H1 (cell line): ENCODE measurements at regions not wholly inside any gene's neighbourhood (a gene's known extent, or its start where the extent isn't known, plus 50 kb on each side); places are given as distances from the start of the nearest gene placed in this dataset.
A peak's percentile ranks its signal among the peaks of the same experiment; 100 is the strongest.

Experiments
- CTCF ChIA-PET: fragments of 300-600 bp; sonication (Branson Sonifier 250); formaldehyde crosslinking; loops from one replicate; lab custom pipeline; 2021; ENCODE audit not compliant: partially characterized antibody; lab: Charles Lee
- POLR2A ChIA-PET: fragments of 300-600 bp; sonication (Branson Sonifier 250); formaldehyde crosslinking; loops from one replicate; lab custom pipeline; 2021; ENCODE audit warnings: inconsistent platforms; ENCODE audit not compliant: partially characterized antibody; lab: Charles Lee
- DNase-seq, 2 experiments: peaks; one replicate each; pipeline versions ENCODE4 v3.0.0 to v3.0.0-alpha.2; 2010 to 2022; ENCODE audit warnings: low spot score in 2 of 2, low read depth in 1 of 2, mixed read lengths in 1 of 2
- FAIRE-seq: peaks from 2 replicates; lab custom pipeline; 2011; peaks lifted over from hg19 to GRCh38; lab: Jason Lieb, UNC
- H2AFZ ChIP-seq: 2 replicates; pipeline ENCODE4 v1.8.1; 2012; ENCODE audit warnings: low read length, inconsistent platforms
- H2AK5ac ChIP-seq: 2 replicates; pipeline ENCODE4 v1.6.1; 2013; ENCODE audit warnings: low read depth, low read length
- H2BK120ac ChIP-seq: replicated peaks from 2 replicates; pipeline ENCODE3; 2013; ENCODE audit warnings: low read depth, low read length, inconsistent platforms
- H2BK12ac ChIP-seq: 2 replicates; pipeline ENCODE4 v1.6.1; 2013; ENCODE audit warnings: low read depth, low read length
- H2BK15ac ChIP-seq: 2 replicates; pipeline ENCODE4 v1.6.1; 2013; ENCODE audit warnings: low read length
- H2BK20ac ChIP-seq: 2 replicates; pipeline ENCODE4 v1.6.1; 2013; ENCODE audit warnings: low read length
- H2BK5ac ChIP-seq: 2 replicates; pipeline ENCODE4 v1.6.1; 2013; ENCODE audit warnings: low read depth, low read length
- H3K14ac ChIP-seq: 2 replicates; pipeline ENCODE4 v1.6.1; 2013; ENCODE audit warnings: inconsistent platforms; ENCODE audit not compliant: insufficient read length
- H3K18ac ChIP-seq: 2 replicates; pipeline ENCODE4 v1.6.1; 2013; ENCODE audit warnings: low read length; ENCODE audit errors: extremely low read depth
- H3K23ac ChIP-seq: 2 replicates; pipeline ENCODE4 v1.6.1; 2013; ENCODE audit warnings: inconsistent platforms; ENCODE audit not compliant: insufficient read length
- H3K23me2 ChIP-seq: 2 replicates; pipeline ENCODE4 v1.6.1; 2013; ENCODE audit warnings: low read depth, low read length
- H3K27ac ChIP-seq: 2 replicates; pipeline ENCODE4 v1.6.1; 2011; ENCODE audit warnings: low read depth, low read length, inconsistent platforms
- H3K27me3 ChIP-seq, 4 experiments: replicated peaks in 1 of 4; 1 replicate in 1 of 4; 2 replicates in 3 of 4; pipeline versions ENCODE4 v1.6.1 to v1.8.1; 2011 to 2013; ENCODE audit warnings: low read length in 3 of 4, mild to moderate bottlenecking in 3 of 4, inconsistent platforms in 2 of 4, mixed read lengths in 2 of 4, moderate library complexity in 1 of 4; ENCODE audit not compliant: control insufficient read depth in 3 of 4, insufficient read depth in 3 of 4; ENCODE audit errors: extremely low read depth in 1 of 4
- H3K36me3 ChIP-seq, 4 experiments: 2 replicates each; pipeline versions ENCODE4 v1.6.1 to v1.8.1; 2011 to 2013; ENCODE audit warnings: mild to moderate bottlenecking in 4 of 4, low read length in 3 of 4, moderate library complexity in 2 of 4, control low read depth in 1 of 4, inconsistent platforms in 1 of 4; ENCODE audit not compliant: insufficient read depth in 4 of 4, control insufficient read depth in 2 of 4
- H3K4ac ChIP-seq: replicated peaks from 2 replicates; pipeline ENCODE3; 2013; ENCODE audit warnings: low read length, low read depth, mixed read lengths, inconsistent platforms; ENCODE audit not compliant: insufficient read length
- H3K4me1 ChIP-seq, 4 experiments: replicated peaks in 1 of 4; 1 replicate in 1 of 4; 2 replicates in 3 of 4; pipeline versions ENCODE4 v1.6.1 to v1.8.1; 2011 to 2013; ENCODE audit warnings: low read length in 3 of 4, inconsistent platforms in 2 of 4, mixed read lengths in 1 of 4; ENCODE audit not compliant: insufficient read depth in 4 of 4, control insufficient read depth in 3 of 4
- H3K4me2 ChIP-seq, 2 experiments: 2 replicates each; pipeline versions ENCODE4 v1.6.1 to v1.8.1; 2011 to 2013; ENCODE audit warnings: low read depth in 2 of 2, low read length in 2 of 2, control low read depth in 1 of 2, inconsistent platforms in 1 of 2, mild to moderate bottlenecking in 1 of 2; ENCODE audit not compliant: insufficient read depth in 1 of 2
- H3K4me3 ChIP-seq, 4 experiments: fragments of 200-600, 300-600 bp in 1 of 4; sonication (generic), shearing (Covaris generic), sonication (Bioruptor Twin) in 1 of 4; 2 replicates each; pipeline versions ENCODE4 v1.5.1 to v1.8.1; 2011 to 2016; ENCODE audit warnings: low read length in 4 of 4, low read depth in 3 of 4, control low read depth in 2 of 4, inconsistent platforms in 2 of 4, mild to moderate bottlenecking in 2 of 4, mixed read lengths in 1 of 4, moderate library complexity in 1 of 4; ENCODE audit not compliant: insufficient read depth in 2 of 4; ENCODE audit errors: extremely low read depth in 1 of 4
- H3K56ac ChIP-seq: replicated peaks from 2 replicates; pipeline ENCODE3; 2013; ENCODE audit warnings: low read depth, mild to moderate bottlenecking, mixed read lengths, low read length, inconsistent platforms; ENCODE audit not compliant: insufficient read length
- H3K79me1 ChIP-seq: 2 replicates; pipeline ENCODE4 v1.6.1; 2013; ENCODE audit warnings: low read depth, low read length, control low read depth
- H3K79me2 ChIP-seq, 2 experiments: 2 replicates each; pipeline versions ENCODE4 v1.6.1 to v1.8.1; 2012 to 2013; ENCODE audit warnings: low read length in 2 of 2, mild to moderate bottlenecking in 2 of 2, inconsistent platforms in 1 of 2; ENCODE audit not compliant: insufficient read depth in 2 of 2, control insufficient read depth in 1 of 2
- H3K9ac ChIP-seq, 4 experiments: replicated peaks in 1 of 4; 1 replicate in 1 of 4; 2 replicates in 3 of 4; pipeline versions ENCODE4 v1.6.1 to v1.8.1; 2011 to 2013; ENCODE audit warnings: low read depth in 3 of 4, low read length in 3 of 4, control low read depth in 2 of 4, mild to moderate bottlenecking in 2 of 4, moderate library complexity in 2 of 4, inconsistent platforms in 1 of 4; ENCODE audit errors: extremely low read depth in 1 of 4
- H3K9me3 ChIP-seq, 2 experiments: 2 replicates each; pipeline versions ENCODE4 v1.6.1 to v1.8.1; 2012 to 2013; ENCODE audit warnings: mild to moderate bottlenecking in 2 of 2, moderate library complexity in 2 of 2, control low read depth in 1 of 2, inconsistent platforms in 1 of 2, low read depth in 1 of 2, low read length in 1 of 2, mixed read lengths in 1 of 2; ENCODE audit not compliant: insufficient read depth in 2 of 2
- H4K20me1 ChIP-seq, 2 experiments: replicated peaks in 1 of 2; 2 replicates each; pipeline versions ENCODE3 to v1.8.1; 2011 to 2013; ENCODE audit warnings: inconsistent platforms in 2 of 2, low read length in 2 of 2, mild to moderate bottlenecking in 1 of 2; ENCODE audit not compliant: insufficient read depth in 2 of 2, control insufficient read depth in 1 of 2
- H4K5ac ChIP-seq: 2 replicates; pipeline ENCODE4 v1.6.1; 2013; ENCODE audit warnings: low read length, low read depth, mixed read lengths, inconsistent platforms; ENCODE audit not compliant: insufficient read length
- H4K8ac ChIP-seq: 2 replicates; pipeline ENCODE4 v1.8.0; 2013; ENCODE audit warnings: mild to moderate bottlenecking, moderate library complexity, low read length, inconsistent platforms; ENCODE audit not compliant: insufficient read depth; ENCODE audit errors: extremely low read depth
- H4K91ac ChIP-seq: replicated peaks from 2 replicates; pipeline ENCODE3; 2013; ENCODE audit warnings: low read length, mixed read lengths, inconsistent platforms; ENCODE audit not compliant: insufficient read length
- CEBPB ChIP-seq: IDR thresholded peaks from 2 replicates; pipeline ENCODE4 v1.6.1; 2012; ENCODE audit warnings: low read depth, low read length
- WGBS, 2 experiments: shearing (Covaris generic) in 1 of 2; methylation state at CpG; one replicate each; pipeline versions ENCODE4 v1.1.6 to v1.1.7; 2013 to 2015; ENCODE audit warnings: low lambda C conversion rate in 2 of 2, mixed read lengths in 2 of 2, inconsistent platforms in 1 of 2, low coverage in 1 of 2, missing lambda C conversion rate in 1 of 2; ENCODE audit not compliant: insufficient replicate concordance in 2 of 2, insufficient coverage in 1 of 2, insufficient read length in 1 of 2; ENCODE audit errors: extremely low coverage in 1 of 2, missing lambda C conversion rate in 1 of 2; 5-methylcytosine and 5-hydroxymethylcytosine counted together
- TF ChIP-seq, protein P1 (sequence below): IDR thresholded peaks from 2 replicates; pipeline ENCODE4 v1.6.1; 2011; ENCODE audit warnings: low read length, improper control_type of control experiment

DNA sequence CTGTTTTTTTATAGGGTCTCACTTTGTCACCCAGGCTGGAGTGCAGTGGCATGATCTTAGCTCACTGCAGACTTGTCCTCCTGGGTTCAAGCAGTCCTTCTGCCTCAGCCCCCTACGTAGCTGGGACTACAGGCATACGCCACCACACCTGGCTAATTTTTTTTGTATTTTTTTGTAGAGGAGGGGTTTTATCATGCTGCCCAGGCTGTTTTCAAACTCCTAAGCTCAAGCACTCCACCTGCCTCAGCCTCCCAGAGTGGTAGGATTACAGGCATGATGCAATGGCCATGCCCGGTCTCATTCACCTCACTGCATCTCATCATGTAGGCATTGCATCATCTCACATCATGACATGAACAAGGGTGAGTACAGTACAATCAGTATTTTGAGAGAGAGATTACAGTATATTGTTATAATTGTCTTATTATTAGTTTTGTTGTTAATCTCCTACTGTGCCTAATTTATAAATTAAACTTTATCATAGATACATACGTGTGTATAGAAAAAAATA lies 74.3 kb upstream of the EOMES start:
- Histone ChIP-seq H2BK20ac (no peak overlapping the region), H4K5ac (no peak overlapping the region)
- DNase-seq: no peak
- TF ChIP-seq, protein P1, sequence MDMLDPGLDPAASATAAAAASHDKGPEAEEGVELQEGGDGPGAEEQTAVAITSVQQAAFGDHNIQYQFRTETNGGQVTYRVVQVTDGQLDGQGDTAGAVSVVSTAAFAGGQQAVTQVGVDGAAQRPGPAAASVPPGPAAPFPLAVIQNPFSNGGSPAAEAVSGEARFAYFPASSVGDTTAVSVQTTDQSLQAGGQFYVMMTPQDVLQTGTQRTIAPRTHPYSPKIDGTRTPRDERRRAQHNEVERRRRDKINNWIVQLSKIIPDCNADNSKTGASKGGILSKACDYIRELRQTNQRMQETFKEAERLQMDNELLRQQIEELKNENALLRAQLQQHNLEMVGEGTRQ: no peak
- TF ChIP-seq CEBPB: peak; percentile 36; the same call in 1 of the 2 replicates
- TF ChIP-seq, all 59 proteins: peak for 1
- FAIRE-seq: no peak
- H3K18ac ChIP-seq: 0 out of 2 replicates have a peak overlapping the region, but pooled peaks have one; percentile 28
- H2AFZ ChIP-seq: no peak overlapping the region
- ChIA-PET POLR2A (no interaction called here), CTCF (interaction anchor here (1.2 kb wide), 1 partner anchor 538 kb away, joined by 3 read pairs; no protein-coding TSS in a partner anchor)
- no peak overlapping the region for H3K4me3 ChIP-seq
- no peak overlapping the region for H4K91ac ChIP-seq
- H3K79me2 ChIP-seq: no peaks in the 10 kb centered on the region
- H3K4me1 ChIP-seq: no peaks in the 10 kb centered on the region
- H3K27me3 ChIP-seq: no peaks in the 10 kb centered on the region
- H3K79me1 ChIP-seq: no peaks in the 10 kb centered on the region
- H4K8ac ChIP-seq: no peak overlapping the region
- WGBS, 2 experiments: 90% methylated on average over 4 of the region's 4 CpGs; no CpG with 5 or more reads in 1 of the 2 experiments
- no peaks in the 10 kb centered on the region for H3K36me3 ChIP-seq
- H3K9me3 ChIP-seq: no peaks in the 10 kb centered on the region
- no peak overlapping the region for H2BK5ac ChIP-seq
- no peak overlapping the region for H3K14ac ChIP-seq
- H2BK12ac ChIP-seq: no peak overlapping the region
- H3K9ac ChIP-seq: no peak overlapping the region
- H3K56ac ChIP-seq: no peak overlapping the region
- H3K23me2 ChIP-seq: no peaks in the 10 kb centered on the region
- H3K4ac ChIP-seq: no peak overlapping the region
- no peak overlapping the region for H3K4me2 ChIP-seq
- no peak overlapping the region for H2AK5ac ChIP-seq
- H2BK120ac ChIP-seq: no peak overlapping the region
- H2BK15ac ChIP-seq: no peak overlapping the region
- H3K27ac ChIP-seq: no peak overlapping the region
- no peaks in the 10 kb centered on the region for H4K20me1 ChIP-seq
- H3K23ac ChIP-seq: no peak overlapping the region
